ENCODE measurements at regions not wholly inside any gene's neighbourhood (a gene's known extent, or its start where the extent isn't known, plus 50 kb on each side); places are given as distances from the start of the nearest gene placed in this dataset.

DNA sequence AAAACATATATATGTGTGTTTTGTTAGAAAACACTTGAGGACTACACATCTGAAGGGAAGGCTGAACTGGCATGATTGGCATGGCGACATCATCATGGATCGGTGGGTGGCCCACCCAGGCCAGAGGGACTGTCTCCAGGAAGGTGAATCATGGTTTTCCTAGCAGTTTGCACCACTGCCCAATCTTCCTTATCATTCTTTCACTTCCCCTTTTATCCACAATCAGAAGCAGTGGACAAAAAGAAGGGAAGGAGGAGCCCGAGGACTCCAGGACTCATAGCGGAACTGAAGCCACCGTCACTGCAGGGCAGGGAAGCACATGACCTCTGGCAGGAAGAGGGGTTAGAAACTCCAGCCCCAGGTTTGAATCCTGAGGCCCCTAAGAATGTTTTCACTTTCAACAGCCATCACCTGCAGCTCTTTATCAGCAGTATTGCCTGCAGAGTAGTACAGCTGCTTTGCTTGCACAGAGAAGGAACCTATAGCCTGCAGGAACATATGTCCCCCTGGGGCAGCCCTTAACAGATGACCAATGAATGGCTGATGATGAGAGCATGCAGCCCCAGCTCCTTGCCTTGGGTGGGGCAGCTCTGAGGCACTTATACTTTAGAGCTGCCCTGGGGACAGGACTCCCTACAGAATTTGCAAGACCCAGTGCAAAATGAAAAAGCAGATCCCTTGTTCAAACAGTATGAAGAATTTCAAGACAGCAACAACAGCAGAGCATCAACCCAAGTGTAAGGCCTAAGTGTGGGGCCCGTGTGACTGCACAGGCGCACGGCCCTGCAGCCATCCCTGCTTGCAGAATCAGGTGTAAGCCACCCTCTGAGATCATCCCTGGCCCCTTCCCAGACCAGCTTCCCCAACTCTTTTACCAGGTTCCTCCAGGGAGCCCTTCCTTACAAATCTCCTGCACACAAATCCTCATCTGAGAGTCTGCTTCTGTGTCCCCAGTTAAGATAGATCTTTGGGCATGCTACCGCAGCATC, 241.8 kb upstream of the IRF2BP2 start:
- WGBS (ENCODE audit: insufficient coverage, low coverage, missing lambda C conversion rate) = 43% methylated on average over 9 of the region's 9 CpGs
- peak overlapping the region; percentile 22; the same call in 1 of the 2 replicates for H3K4me2 ChIP-seq (ENCODE audit: insufficient read depth, low read length)
- H4K20me1 ChIP-seq (replicated peaks; ENCODE audit: control insufficient read depth, insufficient read depth, low read length) = no peaks in the 10 kb centered on the region
- no TSS peak for BruUV-seq (replicated peaks)
- H3K4me3 ChIP-seq = no peak overlapping the region
- peak; percentile 65 for FAIRE-seq
- H3K36me3 ChIP-seq (ENCODE audit: control insufficient read depth, insufficient read depth, low read length) = no peaks in the 10 kb centered on the region
- peaks cover 12 to 39% of the 10 kb centered on the region in 2 experiments; a peak in 4 of 5 replicates for H3K4me1 ChIP-seq (replicated peaks in 1 of 2; ENCODE audit: control insufficient read depth in 2 of 2, insufficient read depth in 2 of 2, low read length in 2 of 2)
- peak; percentile 74 for ATAC-seq
- intact Hi-C loops (cut with micrococcal nuclease) (no loop called here), in situ Hi-C loops (cut with MboI) (no loop called here)
- H3K9me3 ChIP-seq (replicated peaks; ENCODE audit: control insufficient read depth, insufficient read depth, low read depth, low read length) = no peaks in the 10 kb centered on the region
- H2AFZ ChIP-seq (ENCODE audit: low read depth, low read length) = peak overlapping the region; percentile 10; the same call in 1 of the 2 replicates
- H3K27ac ChIP-seq (ENCODE audit: extremely low read depth, low read depth, low read length) = peak overlapping the region; percentile 1; the same call in 1 of the 3 replicates
- no peaks in the 10 kb centered on the region for H3K9me1 ChIP-seq (ENCODE audit: control insufficient read depth, insufficient read depth, low read length)
- CTCF ChIA-PET (ENCODE audit: low intra/inter-chr PET ratio) = no interaction called here
- no peaks in the 10 kb centered on the region for H3K27me3 ChIP-seq (ENCODE audit: control insufficient read depth in 2 of 2, insufficient read depth in 2 of 2, low read length in 2 of 2)
- peak overlapping the region in 1 of 2 experiments; percentile 6; a peak in 1 of 4 replicates for H3K9ac ChIP-seq (ENCODE audit: insufficient read depth in 1 of 2, low read depth in 2 of 2, low read length in 2 of 2)
- peak in 1 of 4 experiments; percentile 71 for DNase-seq (ENCODE audit: extremely low read depth in 1 of 4, low spot score in 3 of 4)
- POLR2A ChIA-PET = interaction anchor here (0.9 to 2.7 kb wide), 5 partner anchors 9 to 247 kb away, joined by 3 to 6 read pairs (median 5); no protein-coding TSS in a partner anchor
- no peaks in the 10 kb centered on the region for H3K79me2 ChIP-seq (ENCODE audit: control insufficient read depth, insufficient read depth, low read length)
- TF ChIP-seq TEAD2 (tag; IDR thresholded peaks at IDR 0.05) (no peak), PHF8 (IDR thresholded peaks at IDR 0.05; ENCODE audit: borderline replicate concordance, low read length) (no peak), MYC (IDR thresholded peaks at IDR 0.05; ENCODE audit: low read depth, low read length) (peak; percentile 71; the same call in 1 of the 2 replicates), MYC (CRISPR knock-in tag; IDR thresholded peaks at IDR 0.05; ENCODE audit: borderline replicate concordance, low read depth) (no peak), CEBPB (tag; IDR thresholded peaks at IDR 0.05) (peak; percentile 20; the same call in 1 of the 2 replicates), SREBF2 (CRISPR knock-in tag; IDR thresholded peaks at IDR 0.05) (no peak), ETV1 (tag; conservative IDR thresholded peaks at IDR 0.05; ENCODE audit: low read depth) (peak; percentile 64), KLF6 (CRISPR knock-in tag; IDR thresholded peaks at IDR 0.05; ENCODE audit: borderline replicate concordance) (peak; percentile 40; the same call in 1 of the 2 replicates)
- TF ChIP-seq, protein P1, sequence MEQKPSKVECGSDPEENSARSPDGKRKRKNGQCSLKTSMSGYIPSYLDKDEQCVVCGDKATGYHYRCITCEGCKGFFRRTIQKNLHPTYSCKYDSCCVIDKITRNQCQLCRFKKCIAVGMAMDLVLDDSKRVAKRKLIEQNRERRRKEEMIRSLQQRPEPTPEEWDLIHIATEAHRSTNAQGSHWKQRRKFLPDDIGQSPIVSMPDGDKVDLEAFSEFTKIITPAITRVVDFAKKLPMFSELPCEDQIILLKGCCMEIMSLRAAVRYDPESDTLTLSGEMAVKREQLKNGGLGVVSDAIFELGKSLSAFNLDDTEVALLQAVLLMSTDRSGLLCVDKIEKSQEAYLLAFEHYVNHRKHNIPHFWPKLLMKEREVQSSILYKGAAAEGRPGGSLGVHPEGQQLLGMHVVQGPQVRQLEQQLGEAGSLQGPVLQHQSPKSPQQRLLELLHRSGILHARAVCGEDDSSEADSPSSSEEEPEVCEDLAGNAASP (IDR thresholded peaks at IDR 0.05) = no peak
- TF ChIP-seq, protein P2, sequence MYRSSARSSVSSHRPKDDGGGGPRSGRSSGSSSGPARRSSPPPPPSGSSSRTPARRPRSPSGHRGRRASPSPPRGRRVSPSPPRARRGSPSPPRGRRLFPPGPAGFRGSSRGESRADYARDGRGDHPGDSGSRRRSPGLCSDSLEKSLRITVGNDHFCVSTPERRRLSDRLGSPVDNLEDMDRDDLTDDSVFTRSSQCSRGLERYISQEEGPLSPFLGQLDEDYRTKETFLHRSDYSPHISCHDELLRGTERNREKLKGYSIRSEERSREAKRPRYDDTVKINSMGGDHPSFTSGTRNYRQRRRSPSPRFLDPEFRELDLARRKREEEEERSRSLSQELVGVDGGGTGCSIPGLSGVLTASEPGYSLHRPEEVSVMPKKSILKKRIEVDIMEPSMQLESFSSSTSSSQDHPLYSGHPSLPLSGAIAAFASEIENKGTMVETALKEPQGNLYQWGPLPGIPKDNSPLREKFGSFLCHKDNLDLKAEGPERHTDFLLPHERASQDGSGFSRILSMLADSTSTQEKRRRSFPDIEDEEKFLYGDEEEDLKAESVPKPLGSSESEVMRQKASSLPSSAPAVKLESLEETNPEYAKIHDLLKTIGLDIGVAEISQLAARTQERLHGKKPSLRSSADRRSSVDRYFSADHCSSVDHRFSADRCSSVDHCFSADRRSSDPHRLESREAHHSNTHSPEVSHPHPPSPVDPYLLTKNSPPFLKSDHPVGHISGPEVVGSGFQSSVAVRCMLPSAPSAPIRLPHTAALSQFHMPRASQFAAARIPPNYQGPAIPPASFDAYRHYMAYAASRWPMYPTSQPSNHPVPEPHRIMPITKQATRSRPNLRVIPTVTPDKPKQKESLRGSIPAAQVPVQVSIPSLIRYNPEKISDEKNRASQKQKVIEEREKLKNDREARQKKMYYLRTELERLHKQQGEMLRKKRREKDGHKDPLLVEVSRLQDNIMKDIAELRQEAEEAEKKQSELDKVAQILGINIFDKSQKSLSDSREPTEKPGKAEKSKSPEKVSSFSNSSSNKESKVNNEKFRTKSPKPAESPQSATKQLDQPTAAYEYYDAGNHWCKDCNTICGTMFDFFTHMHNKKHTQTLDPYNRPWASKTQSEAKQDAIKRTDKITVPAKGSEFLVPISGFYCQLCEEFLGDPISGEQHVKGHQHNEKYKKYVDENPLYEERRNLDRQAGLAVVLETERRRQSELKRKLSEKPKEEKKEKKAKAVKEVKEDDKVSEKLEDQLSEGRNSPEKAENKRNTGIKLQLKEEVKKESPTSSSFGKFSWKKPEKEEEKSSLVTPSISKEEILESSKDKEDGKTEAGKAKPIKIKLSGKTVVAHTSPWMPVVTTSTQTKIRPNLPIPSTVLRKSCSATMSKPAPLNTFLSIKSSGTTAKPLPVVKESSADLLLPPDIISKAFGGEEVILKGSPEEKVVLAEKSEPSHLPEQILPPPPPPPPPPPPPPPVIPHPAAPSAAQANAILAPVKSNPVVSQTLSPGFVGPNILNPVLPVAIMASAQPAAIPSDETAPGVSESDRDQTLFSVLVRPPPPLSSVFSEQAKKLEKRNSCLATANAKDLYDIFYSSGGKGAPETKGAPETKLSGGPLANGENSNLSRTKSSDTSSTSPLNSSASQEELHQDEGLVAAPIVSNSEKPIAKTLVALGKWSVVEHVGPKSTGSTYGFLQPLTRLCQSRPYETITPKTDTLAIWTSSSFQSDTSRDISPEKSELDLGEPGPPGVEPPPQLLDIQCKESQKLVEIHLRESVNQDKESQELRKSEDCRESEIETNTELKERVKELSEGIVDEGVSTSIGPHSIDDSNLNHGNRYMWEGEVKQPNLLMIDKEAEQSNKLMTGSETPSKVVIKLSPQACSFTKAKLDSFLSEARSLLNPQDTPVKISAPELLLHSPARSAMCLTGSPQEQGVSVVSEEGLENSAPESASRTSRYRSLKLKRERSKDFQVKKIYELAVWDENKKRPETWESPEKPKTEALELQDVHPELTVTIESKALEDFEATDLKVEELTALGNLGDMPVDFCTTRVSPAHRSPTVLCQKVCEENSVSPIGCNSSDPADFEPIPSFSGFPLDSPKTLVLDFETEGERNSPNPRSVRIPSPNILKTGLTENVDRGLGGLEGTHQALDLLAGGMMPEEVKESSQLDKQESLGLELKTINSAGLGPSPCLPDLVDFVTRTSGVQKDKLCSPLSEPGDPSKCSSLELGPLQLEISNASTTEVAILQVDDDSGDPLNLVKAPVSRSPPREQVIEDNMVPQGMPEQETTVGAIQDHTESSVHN (IDR thresholded peaks at IDR 0.05; ENCODE audit: borderline replicate concordance in 1 of 2, low read depth in 1 of 2) = peak in 1 of 2 experiments; percentile 45; a peak in 1 of 4 replicates

Measured in K562 (cell line).